SK-N-SH treated with all-trans-retinoic acid at 6 μM for 48 hours (cell line): ENCODE measurements at regions not wholly inside any gene's neighbourhood (a gene's known extent, or its start where the extent isn't known, plus 50 kb on each side); places are given as distances from the start of the nearest gene placed in this dataset.

Experiments
- ATAC-seq: fragments of 200-7000 bp; cut with Tn5 transposase; 3 replicates; pipeline ENCODE4 v1.9.1; 2020; ENCODE audit warnings: mild to moderate bottlenecking, moderate library complexity
- ARNTL ChIP-seq: fragments of 450-650 bp; formaldehyde crosslinking; IDR thresholded peaks from 2 replicates; pipeline ENCODE4 v1.5.0; 2020; ENCODE audit warnings: low read depth, mild to moderate bottlenecking, moderate library complexity, borderline replicate concordance
- BACH2 ChIP-seq: fragments of 250-450 bp; sonication (Bioruptor Pico); IDR thresholded peaks from 2 replicates; pipeline ENCODE4 v1.9.0; 2021; ENCODE audit warnings: mild to moderate bottlenecking, borderline replicate concordance
- CSDC2 ChIP-seq: fragments of 250-450 bp; sonication (Bioruptor Pico); IDR thresholded peaks from 2 replicates; pipeline ENCODE4 v1.5.0; 2020; ENCODE audit warnings: mild to moderate bottlenecking, moderate library complexity
- ESRRG ChIP-seq: fragments of 250-450 bp; sonication (Bioruptor Pico); IDR thresholded peaks from 2 replicates; pipeline ENCODE4 v1.6.1; 2021; ENCODE audit warnings: mild to moderate bottlenecking
- GLIS3 ChIP-seq: fragments of 250-450 bp; sonication (Bioruptor Pico); IDR thresholded peaks from 2 replicates; pipeline ENCODE4 v1.5.0; 2020; ENCODE audit warnings: mild to moderate bottlenecking, moderate library complexity
- ISL1 ChIP-seq: fragments of 250-450 bp; sonication (Bioruptor Pico); IDR thresholded peaks from 2 replicates; pipeline ENCODE4 v2.1.2; 2022; ENCODE audit warnings: mild to moderate bottlenecking, moderate library complexity
- OSR1 ChIP-seq: fragments of 250-450 bp; sonication (Bioruptor Pico); IDR thresholded peaks from 2 replicates; pipeline ENCODE4 v1.8.0; 2022; ENCODE audit warnings: moderate library complexity, mild to moderate bottlenecking, inconsistent platforms
- PPARA ChIP-seq: fragments of 250-450 bp; sonication (Bioruptor Pico); IDR thresholded peaks from 2 replicates; pipeline ENCODE4 v1.5.0; 2020; ENCODE audit warnings: mild to moderate bottlenecking, borderline replicate concordance
- RARB ChIP-seq: fragments of 250-450 bp; sonication (Bioruptor Pico); IDR thresholded peaks from 2 replicates; pipeline ENCODE4 v1.8.0; 2021; ENCODE audit warnings: mild to moderate bottlenecking, moderate library complexity
- TCF4 ChIP-seq: fragments of 250-450 bp; sonication (Bioruptor Pico); IDR thresholded peaks from 2 replicates; pipeline ENCODE4 v1.8.0; 2021; ENCODE audit warnings: mild to moderate bottlenecking, moderate library complexity, borderline replicate concordance
- TOX ChIP-seq: fragments of 250-450 bp; sonication (Bioruptor Pico); IDR thresholded peaks from 2 replicates; pipeline ENCODE4 v1.8.0; 2021; ENCODE audit warnings: mild to moderate bottlenecking, moderate library complexity, borderline replicate concordance
- ZC3H10 ChIP-seq: fragments of 250-450 bp; sonication (Bioruptor Pico); IDR thresholded peaks from 2 replicates; pipeline ENCODE4 v1.5.1; 2021; ENCODE audit warnings: mild to moderate bottlenecking, moderate library complexity
- ZFP3 ChIP-seq: fragments of 250-450 bp; sonication (Bioruptor Pico); IDR thresholded peaks from 2 replicates; pipeline ENCODE4 v1.5.0; 2020; ENCODE audit warnings: mild to moderate bottlenecking, moderate library complexity
- ZFP30 ChIP-seq: fragments of 450-650 bp; formaldehyde crosslinking; IDR thresholded peaks from 2 replicates; pipeline ENCODE4 v1.5.0; 2022; ENCODE audit warnings: mild to moderate bottlenecking, moderate library complexity
- ZNF565 ChIP-seq: fragments of 450-650 bp; formaldehyde crosslinking; conservative IDR thresholded peaks from 2 replicates; pipeline ENCODE4 v1.5.0; 2020; ENCODE audit warnings: low read depth, mild to moderate bottlenecking, moderate library complexity
- ZNF70 ChIP-seq: fragments of 450-650 bp; formaldehyde crosslinking; IDR thresholded peaks from 2 replicates; pipeline ENCODE4 v1.5.0; 2020; ENCODE audit warnings: mild to moderate bottlenecking, moderate library complexity
- ZNF8 ChIP-seq: fragments of 450-650 bp; formaldehyde crosslinking; IDR thresholded peaks from 2 replicates; pipeline ENCODE4 v1.5.0; 2020; ENCODE audit warnings: mild to moderate bottlenecking, moderate library complexity
- TF ChIP-seq, protein P1 (sequence below): fragments of 250-450 bp; sonication (Bioruptor Pico); IDR thresholded peaks from 2 replicates; pipeline ENCODE4 v1.8.0; 2021; ENCODE audit warnings: low read depth, mild to moderate bottlenecking, moderate library complexity, borderline replicate concordance
- TF ChIP-seq, protein P2 (sequence below): fragments of 250-450 bp; sonication (Bioruptor Pico); IDR thresholded peaks from 2 replicates; pipeline ENCODE4 v1.8.0; 2020; ENCODE audit warnings: mild to moderate bottlenecking, moderate library complexity, borderline replicate concordance
- TF ChIP-seq, protein P3 (sequence below): fragments of 250-450 bp; sonication (Bioruptor Pico); IDR thresholded peaks from 2 replicates; pipeline ENCODE4 v1.5.1; 2021; ENCODE audit warnings: mild to moderate bottlenecking, moderate library complexity
- TF ChIP-seq, protein P4 (sequence below): fragments of 250-450 bp; sonication (Bioruptor Pico); IDR thresholded peaks from 2 replicates; pipeline ENCODE4 v1.5.1; 2020; ENCODE audit warnings: low read depth, mild to moderate bottlenecking, moderate library complexity

DNA sequence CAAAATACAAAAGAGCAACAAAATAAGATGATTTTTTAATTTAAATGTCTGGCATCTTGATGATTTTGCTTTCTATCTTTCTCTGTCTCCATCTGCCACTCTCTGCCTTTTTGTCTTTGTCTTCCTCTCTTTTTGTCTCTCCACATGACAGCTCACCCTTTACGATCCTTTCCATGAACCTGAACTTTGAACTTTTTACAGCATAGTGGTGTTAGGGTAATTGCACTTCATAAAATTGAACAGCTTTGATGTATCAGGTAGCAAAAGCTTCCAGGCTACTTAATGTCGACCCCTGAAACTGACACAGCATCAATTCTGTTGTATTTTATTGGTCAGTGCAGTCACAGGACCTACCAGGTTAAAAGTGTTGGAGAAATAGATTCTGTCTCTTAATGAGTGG, 1517.0 kb downstream of the ADGRL3 start:
- ATAC-seq, result no peak
- TF ChIP-seq, protein P1, sequence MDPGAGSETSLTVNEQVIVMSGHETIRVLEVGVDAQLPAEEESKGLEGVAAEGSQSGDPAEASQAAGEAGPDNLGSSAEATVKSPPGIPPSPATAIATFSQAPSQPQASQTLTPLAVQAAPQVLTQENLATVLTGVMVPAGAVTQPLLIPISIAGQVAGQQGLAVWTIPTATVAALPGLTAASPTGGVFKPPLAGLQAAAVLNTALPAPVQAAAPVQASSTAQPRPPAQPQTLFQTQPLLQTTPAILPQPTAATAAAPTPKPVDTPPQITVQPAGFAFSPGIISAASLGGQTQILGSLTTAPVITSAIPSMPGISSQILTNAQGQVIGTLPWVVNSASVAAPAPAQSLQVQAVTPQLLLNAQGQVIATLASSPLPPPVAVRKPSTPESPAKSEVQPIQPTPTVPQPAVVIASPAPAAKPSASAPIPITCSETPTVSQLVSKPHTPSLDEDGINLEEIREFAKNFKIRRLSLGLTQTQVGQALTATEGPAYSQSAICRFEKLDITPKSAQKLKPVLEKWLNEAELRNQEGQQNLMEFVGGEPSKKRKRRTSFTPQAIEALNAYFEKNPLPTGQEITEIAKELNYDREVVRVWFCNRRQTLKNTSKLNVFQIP (CRISPR knock-in tag), result no peak
- TF ChIP-seq ESRRG (CRISPR knock-in tag) (no peak), ZFP30 (CRISPR knock-in tag) (no peak), ZC3H10 (no peak), TCF4 (no peak), ZNF70 (CRISPR knock-in tag) (no peak), BACH2 (CRISPR knock-in tag) (no peak), PPARA (CRISPR knock-in tag) (no peak), RARB (CRISPR knock-in tag) (no peak), CSDC2 (CRISPR knock-in tag) (no peak), ZFP3 (no peak), GLIS3 (CRISPR knock-in tag) (no peak), ZNF8 (CRISPR knock-in tag) (no peak), ZNF565 (CRISPR knock-in tag) (no peak), ISL1 (CRISPR knock-in tag) (no peak), TOX (no peak)
- TF ChIP-seq, protein P2, sequence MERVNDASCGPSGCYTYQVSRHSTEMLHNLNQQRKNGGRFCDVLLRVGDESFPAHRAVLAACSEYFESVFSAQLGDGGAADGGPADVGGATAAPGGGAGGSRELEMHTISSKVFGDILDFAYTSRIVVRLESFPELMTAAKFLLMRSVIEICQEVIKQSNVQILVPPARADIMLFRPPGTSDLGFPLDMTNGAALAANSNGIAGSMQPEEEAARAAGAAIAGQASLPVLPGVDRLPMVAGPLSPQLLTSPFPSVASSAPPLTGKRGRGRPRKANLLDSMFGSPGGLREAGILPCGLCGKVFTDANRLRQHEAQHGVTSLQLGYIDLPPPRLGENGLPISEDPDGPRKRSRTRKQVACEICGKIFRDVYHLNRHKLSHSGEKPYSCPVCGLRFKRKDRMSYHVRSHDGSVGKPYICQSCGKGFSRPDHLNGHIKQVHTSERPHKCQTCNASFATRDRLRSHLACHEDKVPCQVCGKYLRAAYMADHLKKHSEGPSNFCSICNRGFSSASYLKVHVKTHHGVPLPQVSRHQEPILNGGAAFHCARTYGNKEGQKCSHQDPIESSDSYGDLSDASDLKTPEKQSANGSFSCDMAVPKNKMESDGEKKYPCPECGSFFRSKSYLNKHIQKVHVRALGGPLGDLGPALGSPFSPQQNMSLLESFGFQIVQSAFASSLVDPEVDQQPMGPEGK (CRISPR knock-in tag), result no peak
- TF ChIP-seq, protein P3, sequence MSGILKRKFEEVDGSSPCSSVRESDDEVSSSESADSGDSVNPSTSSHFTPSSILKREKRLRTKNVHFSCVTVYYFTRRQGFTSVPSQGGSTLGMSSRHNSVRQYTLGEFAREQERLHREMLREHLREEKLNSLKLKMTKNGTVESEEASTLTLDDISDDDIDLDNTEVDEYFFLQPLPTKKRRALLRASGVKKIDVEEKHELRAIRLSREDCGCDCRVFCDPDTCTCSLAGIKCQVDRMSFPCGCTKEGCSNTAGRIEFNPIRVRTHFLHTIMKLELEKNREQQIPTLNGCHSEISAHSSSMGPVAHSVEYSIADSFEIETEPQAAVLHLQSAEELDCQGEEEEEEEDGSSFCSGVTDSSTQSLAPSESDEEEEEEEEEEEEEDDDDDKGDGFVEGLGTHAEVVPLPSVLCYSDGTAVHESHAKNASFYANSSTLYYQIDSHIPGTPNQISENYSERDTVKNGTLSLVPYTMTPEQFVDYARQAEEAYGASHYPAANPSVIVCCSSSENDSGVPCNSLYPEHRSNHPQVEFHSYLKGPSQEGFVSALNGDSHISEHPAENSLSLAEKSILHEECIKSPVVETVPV, result no peak

DNA sequence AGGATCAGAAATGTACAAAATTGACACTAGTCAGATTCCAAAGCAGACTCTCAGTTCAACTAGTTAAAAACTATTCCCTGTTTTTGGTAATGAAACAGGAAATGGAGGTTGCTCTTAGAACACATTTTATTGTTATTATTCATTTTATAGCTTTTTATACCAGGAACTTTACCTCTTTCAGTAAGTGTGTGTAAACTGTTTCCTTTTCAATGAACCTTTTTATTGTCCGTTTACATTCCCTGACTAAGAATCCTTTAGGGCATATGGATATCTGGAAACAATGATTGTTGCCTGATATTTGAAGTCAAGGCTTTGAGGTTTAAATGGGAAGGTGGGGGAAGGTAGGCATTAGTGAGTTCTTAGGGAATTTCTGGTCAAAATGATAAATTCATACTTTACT, 1511.4 kb downstream of the ADGRL3 start:
- no peak for ATAC-seq
- TF ChIP-seq, protein P4, sequence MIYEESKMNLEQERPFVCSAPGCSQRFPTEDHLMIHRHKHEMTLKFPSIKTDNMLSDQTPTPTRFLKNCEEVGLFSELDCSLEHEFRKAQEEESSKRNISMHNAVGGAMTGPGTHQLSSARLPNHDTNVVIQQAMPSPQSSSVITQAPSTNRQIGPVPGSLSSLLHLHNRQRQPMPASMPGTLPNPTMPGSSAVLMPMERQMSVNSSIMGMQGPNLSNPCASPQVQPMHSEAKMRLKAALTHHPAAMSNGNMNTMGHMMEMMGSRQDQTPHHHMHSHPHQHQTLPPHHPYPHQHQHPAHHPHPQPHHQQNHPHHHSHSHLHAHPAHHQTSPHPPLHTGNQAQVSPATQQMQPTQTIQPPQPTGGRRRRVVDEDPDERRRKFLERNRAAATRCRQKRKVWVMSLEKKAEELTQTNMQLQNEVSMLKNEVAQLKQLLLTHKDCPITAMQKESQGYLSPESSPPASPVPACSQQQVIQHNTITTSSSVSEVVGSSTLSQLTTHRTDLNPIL (CRISPR knock-in tag), result no peak
- TF ChIP-seq BACH2 (CRISPR knock-in tag) (no peak), TOX (no peak), TCF4 (no peak), ZNF8 (CRISPR knock-in tag) (no peak), OSR1 (CRISPR knock-in tag) (no peak), CSDC2 (CRISPR knock-in tag) (no peak)
- TF ChIP-seq, protein P2 (CRISPR knock-in tag), result no peak
- TF ChIP-seq, protein P3, result no peak

DNA sequence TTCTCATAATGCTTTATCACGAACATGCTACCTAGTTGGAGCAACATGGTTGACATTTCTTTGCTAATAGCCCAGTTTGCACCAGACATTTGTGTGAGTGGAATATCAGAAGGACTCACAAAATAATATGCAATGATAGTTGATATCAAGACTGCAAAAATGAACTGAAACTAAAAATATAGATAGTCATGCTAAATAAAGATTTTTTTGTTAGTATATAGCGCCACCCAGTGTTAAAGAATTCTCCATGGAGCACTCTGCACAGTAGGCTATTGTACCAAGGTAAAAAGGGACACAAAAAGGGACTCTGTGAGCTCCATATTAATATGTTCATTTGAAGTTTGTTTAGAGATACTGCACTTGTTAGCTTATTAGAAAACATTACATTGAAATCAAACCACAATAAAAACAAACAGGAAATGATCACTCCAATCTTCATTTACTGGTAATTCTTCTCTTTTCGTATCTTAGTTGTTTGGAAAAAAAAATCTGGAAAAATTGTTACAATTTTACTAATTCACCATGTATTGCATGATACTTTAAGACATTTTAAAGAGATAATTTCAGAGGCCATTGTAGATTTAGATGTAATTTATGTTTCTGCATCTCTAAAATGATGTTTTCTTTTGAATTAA, 1509.6 kb downstream of the ADGRL3 start:
- peak; percentile 84 for ATAC-seq
- TF ChIP-seq ESRRG (CRISPR knock-in tag) (no peak), ISL1 (CRISPR knock-in tag) (no peak), TCF4 (no peak), ARNTL (CRISPR knock-in tag) (no peak), PPARA (CRISPR knock-in tag) (no peak), ZNF565 (CRISPR knock-in tag) (no peak), BACH2 (CRISPR knock-in tag) (no peak), ZC3H10 (no peak)
- TF ChIP-seq, protein P3, result no peak
